A204.1 (cell line): ENCODE measurements at regions not wholly inside any gene's neighbourhood (a gene's known extent, or its start where the extent isn't known, plus 50 kb on each side); places are given as distances from the start of the nearest gene placed in this dataset.

Experiments
- FAIRE-seq: peaks from 2 replicates; lab custom pipeline; 2012; peaks lifted over from hg19 to GRCh38; lab: Jason Lieb, UNC

- FAIRE-seq, result no peak
Observed at GRCh38 chr1:213651077-213651476, 336.7 kb upstream of the PROX1 start.

- no peak for FAIRE-seq
Observed at GRCh38 chr1:213652109-213652508, 335.7 kb upstream of the PROX1 start.

GRCh38 chr1:213656039-213656438, 331.7 kb upstream of the PROX1 start:
- no peak for FAIRE-seq

GRCh38 chr1:213656503-213656902, 331.3 kb upstream of the PROX1 start:
- no peak for FAIRE-seq

- no peak for FAIRE-seq
Observed at GRCh38 chr1:213657013-213657412, 330.8 kb upstream of the PROX1 start.

- no peak for FAIRE-seq
Observed at GRCh38 chr1:213657879-213658278, 329.9 kb upstream of the PROX1 start.

- FAIRE-seq, result no peak
Observed at GRCh38 chr1:213658457-213658856, 329.3 kb upstream of the PROX1 start.

- no peak for FAIRE-seq
Observed at GRCh38 chr1:213659580-213660547, 327.9 kb upstream of the PROX1 start.

GRCh38 chr1:213661302-213661701, 326.5 kb upstream of the PROX1 start:
- no peak for FAIRE-seq

- no peak for FAIRE-seq
Observed at GRCh38 chr1:213666113-213666512, 321.7 kb upstream of the PROX1 start.

- no peak for FAIRE-seq
Observed at GRCh38 chr1:213666922-213667321, 320.9 kb upstream of the PROX1 start.

GRCh38 chr1:213669512-213669911, 318.3 kb upstream of the PROX1 start:
- no peak for FAIRE-seq

- no peak for FAIRE-seq
Observed at GRCh38 chr1:213669964-213670691, 317.6 kb upstream of the PROX1 start.

GRCh38 chr1:213670692-213671023, 317.1 kb upstream of the PROX1 start:
- no peak for FAIRE-seq

GRCh38 chr1:213675043-213675442, 312.7 kb upstream of the PROX1 start:
- no peak for FAIRE-seq

- FAIRE-seq, result no peak
Observed at GRCh38 chr1:213676736-213677135, 311.0 kb upstream of the PROX1 start.

- FAIRE-seq, result no peak
Observed at GRCh38 chr1:213678348-213678747, 309.4 kb upstream of the PROX1 start.

- no peak for FAIRE-seq
Observed at GRCh38 chr1:213678753-213679152, 309.0 kb upstream of the PROX1 start.

- FAIRE-seq, result no peak
Observed at GRCh38 chr1:213679153-213679552, 308.6 kb upstream of the PROX1 start.

- FAIRE-seq, result no peak
Observed at GRCh38 chr1:213680677-213681325, 307.0 kb upstream of the PROX1 start.

GRCh38 chr1:213681788-213682340, 305.9 kb upstream of the PROX1 start:
- FAIRE-seq, result no peak

GRCh38 chr1:213683529-213683928, 304.2 kb upstream of the PROX1 start:
- no peak for FAIRE-seq

- no peak for FAIRE-seq
Observed at GRCh38 chr1:213684454-213684853, 303.3 kb upstream of the PROX1 start.
